GM23248 (cell line): ENCODE measurements at regions not wholly inside any gene's neighbourhood (a gene's known extent, or its start where the extent isn't known, plus 50 kb on each side); places are given as distances from the start of the nearest gene placed in this dataset.
"Not testable (repeated sequence)": the region's sequence is repeated elsewhere in the genome, so short reads cannot be mapped to it uniquely, and the experiment has no call there.

ENCODE experiments used
- DNase-seq: peaks from one replicate; pipeline ENCODE4 v3.0.0-alpha.2; 2015
- H2AFZ ChIP-seq: fragments of 200-600 bp; sonication (generic); 2 replicates; pipeline ENCODE4 v1.6.1; 2016; ENCODE audit warnings: antibody characterized with exemption
- H3F3A ChIP-seq: fragments of 200-600 bp; sonication (generic); 2 replicates; pipeline ENCODE4 v1.6.1; 2016; ENCODE audit warnings: mild to moderate bottlenecking, antibody characterized with exemption, mixed run types; ENCODE audit not compliant: insufficient read depth
- H3K27ac ChIP-seq: fragments of 200-600 bp; sonication (generic); 2 replicates; pipeline ENCODE4 v1.5.1; 2016; ENCODE audit warnings: mild to moderate bottlenecking
- H3K27me3 ChIP-seq: fragments of 200-600 bp; sonication (generic); replicated peaks from 2 replicates; pipeline ENCODE4 v1.6.1; 2016; ENCODE audit warnings: mild to moderate bottlenecking; ENCODE audit not compliant: insufficient read depth
- H3K36me3 ChIP-seq: fragments of 200-600 bp; sonication (generic); 2 replicates; pipeline ENCODE4 v1.6.1; 2016; ENCODE audit warnings: low read depth, mild to moderate bottlenecking
- H3K4me1 ChIP-seq: fragments of 200-600 bp; sonication (generic); 2 replicates; pipeline ENCODE4 v1.6.1; 2016; ENCODE audit warnings: mild to moderate bottlenecking; ENCODE audit not compliant: insufficient read depth
- H3K4me2 ChIP-seq: fragments of 200-600 bp; sonication (generic); one replicate; pipeline ENCODE4 v1.6.1; 2016; ENCODE audit warnings: mild to moderate bottlenecking; ENCODE audit not compliant: unreplicated experiment
- H3K4me3 ChIP-seq: fragments of 200-600 bp; sonication (generic); 2 replicates; pipeline ENCODE4 v1.5.1; 2016; ENCODE audit warnings: mild to moderate bottlenecking
- H3K79me2 ChIP-seq: fragments of 200-600 bp; sonication (generic); 2 replicates; pipeline ENCODE4 v1.6.1; 2016; ENCODE audit warnings: mild to moderate bottlenecking; ENCODE audit not compliant: insufficient read depth
- H3K9ac ChIP-seq: fragments of 200-600 bp; sonication (generic); 2 replicates; pipeline ENCODE4 v1.6.1; 2016; ENCODE audit warnings: mild to moderate bottlenecking
- H3K9me2 ChIP-seq: fragments of 200-600 bp; sonication (generic); 2 replicates; pipeline ENCODE4 v1.6.1; 2016; ENCODE audit warnings: mixed run types, mild to moderate bottlenecking, moderate library complexity; ENCODE audit not compliant: insufficient read depth
- H3K9me3 ChIP-seq: fragments of 200-600 bp; sonication (generic); one replicate; pipeline ENCODE4 v1.6.1; 2017; ENCODE audit warnings: low read depth
- H4K20me1 ChIP-seq: fragments of 200-600 bp; sonication (generic); 2 replicates; pipeline ENCODE4 v1.6.0; 2016; ENCODE audit not compliant: insufficient read depth
- EZH2 ChIP-seq: fragments of 200-600 bp; sonication (generic); IDR thresholded peaks from 2 replicates; pipeline ENCODE4 v1.6.1; 2018; ENCODE audit warnings: antibody characterized with exemption, mild to moderate bottlenecking; ENCODE audit not compliant: insufficient read depth, poor library complexity, severe bottlenecking
- EZH2phosphoT487 ChIP-seq: fragments of 200-600 bp; sonication (generic); IDR thresholded peaks from 2 replicates; pipeline ENCODE4 v1.6.1; 2018; ENCODE audit warnings: antibody characterized with exemption, moderate library complexity, mild to moderate bottlenecking, low read depth; ENCODE audit not compliant: insufficient read depth
- WGBS, 2 experiments: methylation state at CpG; one replicate each; pipeline ENCODE4 v1.1.6; 2015 to 2017; ENCODE audit warnings: low lambda C conversion rate in 2 of 2, low coverage in 1 of 2; ENCODE audit errors: missing lambda C conversion rate in 2 of 2; 5-methylcytosine and 5-hydroxymethylcytosine counted together
- in situ Hi-C: fragments of 300-500 bp; cut with MboI; formaldehyde crosslinking; loops from 2 replicates; pipeline ENCODE4 v1.15.0; 2020

DNA sequence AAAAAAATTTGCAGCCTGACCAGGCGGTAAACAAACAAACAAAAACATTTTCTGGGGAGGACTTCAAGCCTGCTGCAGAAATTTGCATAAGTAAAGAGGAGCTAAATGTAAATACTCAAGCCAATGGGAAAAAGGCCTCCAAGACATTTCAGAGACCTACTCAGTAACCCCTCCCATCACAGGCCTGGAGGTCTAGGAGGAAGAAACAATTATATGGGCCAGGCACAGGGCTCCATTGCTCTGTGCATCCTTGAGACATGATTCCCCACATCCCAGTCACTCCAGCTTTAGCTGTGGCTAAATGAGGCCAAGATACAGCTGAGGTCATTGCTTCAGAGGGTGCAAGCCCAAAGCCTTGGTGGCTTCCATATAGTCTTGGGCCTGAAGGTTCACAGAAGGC lies 793.4 kb downstream of the SLITRK1 start:
- no peak overlapping the region for H3K27ac ChIP-seq
- no peaks in the 10 kb centered on the region for H3K9me2 ChIP-seq
- H3K4me3 ChIP-seq = no peak overlapping the region
- no peak for DNase-seq
- H3K9me3 ChIP-seq = no peaks in the 10 kb centered on the region
- peaks cover 17% of the 10 kb centered on the region for H3K4me1 ChIP-seq
- H3K79me2 ChIP-seq = no peaks in the 10 kb centered on the region
- H3K27me3 ChIP-seq = no peaks in the 10 kb centered on the region
- no peaks in the 10 kb centered on the region for H3K36me3 ChIP-seq
- H3F3A ChIP-seq = peaks cover 13% of the 10 kb centered on the region; the same call in 1 of the 2 replicates
- 95 to 100% methylated on average over 1 of the region's 1 CpG for WGBS, 2 experiments
- TF ChIP-seq EZH2 (no peak), EZH2phosphoT487 (no peak)
- no peak overlapping the region for H3K4me2 ChIP-seq
- H4K20me1 ChIP-seq = no peaks in the 10 kb centered on the region
- H3K9ac ChIP-seq = no peak overlapping the region
- in situ Hi-C loops = no loop called here
- H2AFZ ChIP-seq = no peak overlapping the region

DNA sequence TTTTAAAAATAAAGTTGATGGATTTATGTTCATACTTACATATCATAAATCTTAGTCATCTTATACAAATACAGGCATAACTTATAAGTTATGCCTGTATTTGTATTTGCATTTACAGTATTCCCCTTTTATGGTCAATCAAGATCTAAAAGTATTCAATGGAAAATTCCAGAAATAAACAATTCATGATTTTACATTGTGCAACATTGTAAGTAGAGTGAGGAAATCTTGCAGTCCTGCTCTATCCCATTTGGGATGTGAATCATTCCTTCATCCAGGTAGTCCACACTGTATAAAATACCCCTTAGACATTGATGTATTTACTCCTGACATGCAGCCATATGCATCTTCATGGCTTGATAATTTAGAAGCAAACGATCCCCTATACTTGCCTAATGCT lies 795.3 kb downstream of the SLITRK1 start:
- TF ChIP-seq EZH2phosphoT487 (no peak), EZH2 (no peak)
- Histone ChIP-seq H3K36me3 (no peaks in the 10 kb centered on the region), H3K9me3 (no peaks in the 10 kb centered on the region), H3K4me1 (peaks cover 17% of the 10 kb centered on the region), H3K27me3 (no peaks in the 10 kb centered on the region), H3K4me2 (no peak overlapping the region), H3K9me2 (no peaks in the 10 kb centered on the region), H3F3A (peaks cover 13% of the 10 kb centered on the region; the same call in 1 of the 2 replicates), H3K9ac (no peak overlapping the region), H3K79me2 (no peaks in the 10 kb centered on the region), H3K4me3 (no peak overlapping the region), H3K27ac (no peak overlapping the region), H2AFZ (no peak overlapping the region), H4K20me1 (no peaks in the 10 kb centered on the region)
- in situ Hi-C loops = no loop called here
- WGBS, 2 experiments = 53 to 67% methylated on average over 1 of the region's 1 CpG
- DNase-seq = no peak

DNA sequence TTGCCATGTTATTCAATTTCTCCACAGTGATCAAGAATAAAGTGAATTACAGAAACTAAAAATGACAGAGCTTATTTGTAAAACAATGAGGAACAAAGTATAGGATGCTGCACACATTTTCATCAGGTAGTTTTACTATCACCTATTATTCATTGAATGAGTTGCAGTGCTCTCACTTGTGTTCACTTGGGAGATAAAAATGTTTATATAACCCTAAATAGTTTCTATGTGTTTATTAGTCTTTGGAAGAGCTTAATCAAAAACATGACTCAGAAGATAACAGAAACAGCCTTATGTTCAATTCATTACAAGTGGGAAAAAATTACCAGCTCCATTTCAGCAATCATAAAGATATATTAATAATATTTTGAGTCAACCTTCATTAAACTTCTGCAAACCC lies 796.2 kb downstream of the SLITRK1 start:
- Histone ChIP-seq H3K4me1 (peaks cover 17% of the 10 kb centered on the region), H3K9ac (no peak overlapping the region), H3K36me3 (no peaks in the 10 kb centered on the region), H3K27me3 (no peaks in the 10 kb centered on the region), H3K4me2 (peak overlapping the region; percentile 6), H3F3A (peaks cover 13% of the 10 kb centered on the region; the same call in 1 of the 2 replicates), H3K9me3 (no peaks in the 10 kb centered on the region), H3K27ac (no peak overlapping the region), H3K9me2 (no peaks in the 10 kb centered on the region), H4K20me1 (no peaks in the 10 kb centered on the region), H3K79me2 (no peaks in the 10 kb centered on the region), H3K4me3 (no peak overlapping the region), H2AFZ (no peak overlapping the region)
- no peak for DNase-seq
- in situ Hi-C loops = no loop called here
- TF ChIP-seq EZH2 (no peak), EZH2phosphoT487 (no peak)

DNA sequence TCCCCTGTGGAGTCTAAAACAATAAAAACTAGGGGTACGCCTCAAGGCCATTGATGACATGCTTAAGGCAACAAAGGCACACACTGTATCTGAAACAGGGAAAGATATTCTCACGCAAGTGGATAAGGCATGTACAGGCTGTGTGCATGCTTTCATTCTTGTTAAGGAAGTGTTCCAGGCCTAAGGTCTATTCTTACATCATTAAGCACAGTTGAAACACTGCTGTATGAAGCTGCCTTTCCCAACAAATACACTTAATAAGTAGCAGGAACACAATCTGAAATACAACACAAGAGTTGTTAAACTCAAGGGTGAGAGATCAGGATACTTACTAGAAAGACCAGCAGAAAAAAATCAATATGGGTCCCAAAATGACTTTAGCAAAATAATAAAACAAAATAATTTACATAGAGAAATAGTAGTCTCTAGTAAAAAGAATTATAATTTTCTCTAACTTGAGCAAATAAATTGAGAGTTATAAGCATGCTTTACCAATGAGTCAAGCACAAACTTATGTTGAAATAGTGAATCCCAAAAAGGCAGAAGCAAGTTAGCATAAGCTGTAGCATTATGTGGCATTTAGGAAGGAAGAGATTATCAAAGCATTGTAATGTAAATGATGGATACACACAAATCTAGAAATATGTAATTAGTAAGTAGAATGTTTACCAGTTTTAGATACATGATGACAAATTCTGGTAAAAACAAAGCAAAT lies 796.9 kb downstream of the SLITRK1 start:
- H3K9ac ChIP-seq = no peak overlapping the region
- no peaks in the 10 kb centered on the region for H3K27me3 ChIP-seq
- peaks cover 17% of the 10 kb centered on the region for H3K4me1 ChIP-seq
- no peaks in the 10 kb centered on the region for H3K9me2 ChIP-seq
- no peaks in the 10 kb centered on the region for H4K20me1 ChIP-seq
- no peaks in the 10 kb centered on the region for H3K79me2 ChIP-seq
- no peaks in the 10 kb centered on the region for H3K36me3 ChIP-seq
- peaks cover 13% of the 10 kb centered on the region; the same call in 1 of the 2 replicates for H3F3A ChIP-seq
- no peaks in the 10 kb centered on the region for H3K9me3 ChIP-seq
- peak; percentile 63 for DNase-seq
- 0 out of 2 replicates have a peak overlapping the region, but pooled peaks have one; percentile 21 for H2AFZ ChIP-seq
- TF ChIP-seq EZH2phosphoT487 (no peak), EZH2 (no peak)
- H3K4me3 ChIP-seq = no peak overlapping the region
- in situ Hi-C loops = no loop called here
- peak overlapping the region; percentile 18 for H3K27ac ChIP-seq
- 96 to 97% methylated on average over 2 of the region's 2 CpGs for WGBS, 2 experiments
- peak overlapping the region; percentile 6 for H3K4me2 ChIP-seq

DNA sequence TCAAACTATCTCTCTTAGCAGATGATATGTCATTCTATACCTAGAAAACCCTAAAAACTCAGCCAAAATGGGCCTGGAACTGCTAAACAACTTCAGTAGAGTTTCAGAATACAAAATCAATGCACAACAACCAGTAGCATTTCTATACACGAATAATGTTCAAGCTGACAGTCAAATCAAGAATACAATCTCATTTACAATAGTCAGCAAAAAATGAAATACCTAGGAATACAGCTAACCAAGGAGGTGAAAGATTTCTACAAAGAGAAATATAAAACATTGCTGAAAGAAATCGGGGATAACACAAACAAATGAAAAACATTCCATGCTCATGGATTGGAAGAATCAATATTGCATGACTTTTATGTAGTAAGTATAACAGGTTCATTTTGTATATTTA lies 804.8 kb downstream of the SLITRK1 start:
- peaks cover 22% of the 10 kb centered on the region for H3K4me1 ChIP-seq
- no peak overlapping the region for H3K27ac ChIP-seq
- no peaks in the 10 kb centered on the region for H3K27me3 ChIP-seq
- no peak for DNase-seq
- H3K9ac ChIP-seq = no peak overlapping the region
- H3F3A ChIP-seq = peaks cover 12% of the 10 kb centered on the region
- no peak overlapping the region for H3K4me3 ChIP-seq
- H3K9me2 ChIP-seq = no peaks in the 10 kb centered on the region
- WGBS, 2 experiments = 54 to 63% methylated on average over 2 of the region's 2 CpGs
- no peaks in the 10 kb centered on the region for H3K79me2 ChIP-seq
- no peaks in the 10 kb centered on the region for H3K9me3 ChIP-seq
- no peaks in the 10 kb centered on the region for H4K20me1 ChIP-seq
- H3K4me2 ChIP-seq = no peak overlapping the region
- TF ChIP-seq EZH2phosphoT487 = no peak
- TF ChIP-seq EZH2 = no peak
- no peaks in the 10 kb centered on the region for H3K36me3 ChIP-seq
- no peak overlapping the region for H2AFZ ChIP-seq
- in situ Hi-C loops = no loop called here

DNA sequence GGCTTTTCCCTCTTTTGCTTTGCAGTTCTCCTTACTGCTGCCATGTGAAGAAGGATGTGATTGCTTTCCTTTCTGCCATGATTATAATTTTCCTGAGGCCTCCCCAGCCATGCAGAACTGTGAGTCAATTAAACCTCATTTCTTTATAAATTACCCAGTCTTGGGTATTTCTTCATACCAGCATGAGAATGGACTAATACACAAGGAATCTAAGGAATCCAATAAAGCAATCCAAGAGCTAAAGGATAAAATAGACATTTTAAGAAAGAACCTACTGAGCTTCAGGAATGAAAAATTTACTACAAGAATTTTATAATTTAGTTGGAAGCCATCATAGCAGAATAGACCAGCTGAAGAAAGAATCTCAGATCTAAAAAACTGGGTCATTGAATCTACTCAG lies 808.3 kb downstream of the SLITRK1 start:
- H3K36me3 ChIP-seq, H3K9me3 ChIP-seq, H3K9me2 ChIP-seq, H3K27me3 ChIP-seq, in situ Hi-C loops, H3K4me3 ChIP-seq, H3K9ac ChIP-seq, H4K20me1 ChIP-seq, H3K79me2 ChIP-seq: not testable (repeated sequence)
- Histone ChIP-seq H3F3A (peaks cover 12% of the 10 kb centered on the region), H3K4me1 (peaks cover 22% of the 10 kb centered on the region), H3K4me2 (peak overlapping the region; percentile 45), H2AFZ (peak overlapping the region; percentile 60), H3K27ac (peak overlapping the region; percentile 39; the same call in 1 of the 2 replicates)
- peak; percentile 54 for DNase-seq
